ENCODE measurements at regions not wholly inside any gene's neighbourhood (a gene's known extent, or its start where the extent isn't known, plus 50 kb on each side); places are given as distances from the start of the nearest gene placed in this dataset.
"Not testable (repeated sequence)": the region's sequence is repeated elsewhere in the genome, so short reads cannot be mapped to it uniquely, and the experiment has no call there.

- not testable (repeated sequence) for TF ChIP-seq CTCF, EZH2 (IDR thresholded peaks at IDR 0.05)
Observed at GRCh38 chr1:83457735-83458248, 541.1 kb downstream of the TTLL7 start.
